Neural cell (in vitro differentiated cells): ENCODE measurements at regions not wholly inside any gene's neighbourhood (a gene's known extent, or its start where the extent isn't known, plus 50 kb on each side); places are given as distances from the start of the nearest gene placed in this dataset.

Source experiments
- EP300 ChIP-seq: fragments of 450-650 bp; conservative IDR thresholded peaks from 2 replicates; pipeline ENCODE4 v1.6.1; 2014; ENCODE audit warnings: antibody characterized with exemption, mild to moderate bottlenecking, moderate library complexity; ENCODE audit not compliant: poor library complexity, severe bottlenecking
- TAF1 ChIP-seq: IDR thresholded peaks from 2 replicates; pipeline ENCODE4 v1.6.1; 2012; ENCODE audit warnings: low read depth
- TF ChIP-seq, protein P1 (sequence below): fragments of 450-650 bp; IDR thresholded peaks from 2 replicates; pipeline ENCODE4 v1.5.1; 2014; ENCODE audit warnings: antibody characterized with exemption, mild to moderate bottlenecking, moderate library complexity; ENCODE audit not compliant: poor library complexity, severe bottlenecking

DNA sequence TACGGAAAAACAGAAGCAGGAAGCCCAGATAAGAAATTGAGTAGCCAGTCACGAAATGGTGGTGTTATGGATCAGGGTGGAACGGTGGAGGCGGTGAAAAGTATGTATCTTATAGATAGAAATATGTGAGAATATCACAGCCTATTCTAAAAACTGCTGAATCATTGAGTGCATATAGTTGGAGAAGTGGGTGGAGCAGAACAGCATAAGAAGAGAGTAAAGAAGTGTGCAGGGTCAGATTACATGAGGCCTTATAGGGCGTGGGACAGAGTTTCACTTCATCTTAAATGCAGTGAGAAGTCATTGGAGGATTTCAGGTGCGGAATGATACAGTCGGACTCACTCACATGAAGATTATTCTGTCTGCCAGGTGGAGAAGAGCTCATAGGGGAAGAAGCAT lies 293.1 kb downstream of the TRIML1 start:
- TF ChIP-seq TAF1 (no peak), EP300 (no peak)
- TF ChIP-seq, protein P1, sequence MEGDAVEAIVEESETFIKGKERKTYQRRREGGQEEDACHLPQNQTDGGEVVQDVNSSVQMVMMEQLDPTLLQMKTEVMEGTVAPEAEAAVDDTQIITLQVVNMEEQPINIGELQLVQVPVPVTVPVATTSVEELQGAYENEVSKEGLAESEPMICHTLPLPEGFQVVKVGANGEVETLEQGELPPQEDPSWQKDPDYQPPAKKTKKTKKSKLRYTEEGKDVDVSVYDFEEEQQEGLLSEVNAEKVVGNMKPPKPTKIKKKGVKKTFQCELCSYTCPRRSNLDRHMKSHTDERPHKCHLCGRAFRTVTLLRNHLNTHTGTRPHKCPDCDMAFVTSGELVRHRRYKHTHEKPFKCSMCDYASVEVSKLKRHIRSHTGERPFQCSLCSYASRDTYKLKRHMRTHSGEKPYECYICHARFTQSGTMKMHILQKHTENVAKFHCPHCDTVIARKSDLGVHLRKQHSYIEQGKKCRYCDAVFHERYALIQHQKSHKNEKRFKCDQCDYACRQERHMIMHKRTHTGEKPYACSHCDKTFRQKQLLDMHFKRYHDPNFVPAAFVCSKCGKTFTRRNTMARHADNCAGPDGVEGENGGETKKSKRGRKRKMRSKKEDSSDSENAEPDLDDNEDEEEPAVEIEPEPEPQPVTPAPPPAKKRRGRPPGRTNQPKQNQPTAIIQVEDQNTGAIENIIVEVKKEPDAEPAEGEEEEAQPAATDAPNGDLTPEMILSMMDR = no peak
